CD14-positive monocyte (primary cell): ENCODE measurements at regions not wholly inside any gene's neighbourhood (a gene's known extent, or its start where the extent isn't known, plus 50 kb on each side); places are given as distances from the start of the nearest gene placed in this dataset.

Experiments used
- DNase-seq, 3 donors: peaks; one replicate each; pipeline ENCODE4 v3.0.0-alpha.2; 2011 to 2022
- H2AFZ ChIP-seq: 2 replicates; pipeline ENCODE4 v1.6.0; 2012; ENCODE audit warnings: mild to moderate bottlenecking, low read depth, low read length, inconsistent platforms; ENCODE audit not compliant: insufficient read depth, poor library complexity, severe bottlenecking
- H3K27ac ChIP-seq, 2 donors: 1 replicate in 1 of 2; 2 replicates in 1 of 2; pipeline ENCODE4 v1.5.1; 2012 to 2013; ENCODE audit warnings: low read length in 2 of 2, control low read depth in 1 of 2, inconsistent platforms in 1 of 2, low read depth in 1 of 2, mild to moderate bottlenecking in 1 of 2
- H3K27me3 ChIP-seq, 2 donors: one replicate each; pipeline versions ENCODE4 v1.6.0 to v1.6.1; 2011 to 2013; ENCODE audit warnings: low read length in 2 of 2; ENCODE audit not compliant: control insufficient read depth in 2 of 2, insufficient read depth in 2 of 2
- H3K36me3 ChIP-seq, 2 donors: replicated peaks in 1 of 2; 1 replicate in 1 of 2; 2 replicates in 1 of 2; pipeline versions ENCODE4 v1.5.1 to v1.6.1; 2012 to 2013; ENCODE audit warnings: low read length in 2 of 2, control low read depth in 1 of 2, inconsistent platforms in 1 of 2, mild to moderate bottlenecking in 1 of 2; ENCODE audit not compliant: insufficient read depth in 2 of 2, control insufficient read depth in 1 of 2
- H3K4me1 ChIP-seq, 2 donors: 1 replicate in 1 of 2; 2 replicates in 1 of 2; pipeline versions ENCODE4 v1.5.1 to v1.6.1; 2012 to 2013; ENCODE audit warnings: low read length in 2 of 2, control low read depth in 1 of 2, inconsistent platforms in 1 of 2, mild to moderate bottlenecking in 1 of 2, moderate library complexity in 1 of 2; ENCODE audit not compliant: insufficient read depth in 2 of 2, control insufficient read depth in 1 of 2
- H3K4me2 ChIP-seq: replicated peaks from 2 replicates; pipeline ENCODE3; 2012; ENCODE audit warnings: low read length, moderate library complexity, mild to moderate bottlenecking; ENCODE audit not compliant: poor library complexity, severe bottlenecking; ENCODE audit errors: extremely low read depth
- H3K4me3 ChIP-seq, 3 experiments: fragments of 200-600 bp in 1 of 3; sonication (generic) in 1 of 3; replicated peaks in 1 of 3; 1 replicate in 2 of 3; 2 replicates in 1 of 3; pipeline ENCODE4 v1.5.1; 2011 to 2013; ENCODE audit warnings: low read length in 3 of 3, mild to moderate bottlenecking in 3 of 3, control low read depth in 2 of 3, low read depth in 2 of 3, inconsistent platforms in 1 of 3, moderate library complexity in 1 of 3
- H3K79me2 ChIP-seq: 2 replicates; pipeline ENCODE4 v1.6.0; 2012; ENCODE audit warnings: mild to moderate bottlenecking, control low read depth, inconsistent platforms, low read length, moderate library complexity; ENCODE audit not compliant: insufficient read depth
- H3K9ac ChIP-seq: 2 replicates; pipeline ENCODE4 v1.6.0; 2017; ENCODE audit warnings: low read length, mild to moderate bottlenecking; ENCODE audit not compliant: insufficient read depth, poor library complexity, severe bottlenecking
- H3K9me3 ChIP-seq, 2 donors: replicated peaks in 1 of 2; 1 replicate in 1 of 2; 2 replicates in 1 of 2; pipeline versions ENCODE4 v1.5.1 to v1.6.1; 2012 to 2013; ENCODE audit warnings: low read length in 2 of 2, control low read depth in 1 of 2; ENCODE audit not compliant: control insufficient read depth in 1 of 2, insufficient read depth in 1 of 2
- H4K20me1 ChIP-seq: 2 replicates; pipeline ENCODE4 v1.6.0; 2012; ENCODE audit warnings: mild to moderate bottlenecking, low read length, control low read depth, moderate library complexity; ENCODE audit not compliant: insufficient read depth
- H3K27ac Mint-ChIP-seq, 7 donors: one replicate each; pipeline ENCODE4 v1.8.0; 2020; ENCODE audit warnings: mild to moderate bottlenecking in 7 of 7, mixed read lengths in 7 of 7, moderate library complexity in 6 of 7, inconsistent platforms in 2 of 7
- H3K27me3 Mint-ChIP-seq, 3 donors: one replicate each; pipeline ENCODE4 v1.8.0; 2021 to 2022; ENCODE audit warnings: low read depth in 3 of 3, mild to moderate bottlenecking in 3 of 3, mixed read lengths in 3 of 3, moderate library complexity in 3 of 3, inconsistent platforms in 1 of 3
- H3K36me3 Mint-ChIP-seq, 2 donors: one replicate each; pipeline ENCODE4 v1.8.0; 2020; ENCODE audit warnings: mixed read lengths in 2 of 2, inconsistent platforms in 1 of 2, mild to moderate bottlenecking in 1 of 2
- H3K4me1 Mint-ChIP-seq: one replicate; pipeline ENCODE4 v1.8.0; 2020; ENCODE audit warnings: mild to moderate bottlenecking, mixed read lengths
- H3K4me3 Mint-ChIP-seq, 2 donors: one replicate each; pipeline ENCODE4 v1.8.0; 2020; ENCODE audit warnings: mild to moderate bottlenecking in 2 of 2, mixed read lengths in 2 of 2, moderate library complexity in 1 of 2
- H3K9me3 Mint-ChIP-seq, 7 donors: one replicate each; pipeline ENCODE4 v1.8.0; 2020 to 2022; ENCODE audit warnings: mixed read lengths in 7 of 7, mild to moderate bottlenecking in 6 of 7, moderate library complexity in 6 of 7, inconsistent platforms in 2 of 7
- CTCF ChIP-seq: fragments of 200-600 bp; IDR thresholded peaks from one replicate; pipeline ENCODE4 v1.8.0; 2022; ENCODE audit warnings: antibody characterized with exemption, mild to moderate bottlenecking
- WGBS: methylation state at CpG from one replicate; pipeline ENCODE4 v1.1.5; 2013; ENCODE audit warnings: missing lambda C conversion rate; ENCODE audit not compliant: insufficient coverage; 5-methylcytosine and 5-hydroxymethylcytosine counted together
- intact Hi-C, 2 donors: fragments of 100-400 bp; cut with micrococcal nuclease; formaldehyde crosslinking; loops; one replicate each; pipeline versions ENCODE4 v1.15.0 to v1.15.1; 2023

DNA sequence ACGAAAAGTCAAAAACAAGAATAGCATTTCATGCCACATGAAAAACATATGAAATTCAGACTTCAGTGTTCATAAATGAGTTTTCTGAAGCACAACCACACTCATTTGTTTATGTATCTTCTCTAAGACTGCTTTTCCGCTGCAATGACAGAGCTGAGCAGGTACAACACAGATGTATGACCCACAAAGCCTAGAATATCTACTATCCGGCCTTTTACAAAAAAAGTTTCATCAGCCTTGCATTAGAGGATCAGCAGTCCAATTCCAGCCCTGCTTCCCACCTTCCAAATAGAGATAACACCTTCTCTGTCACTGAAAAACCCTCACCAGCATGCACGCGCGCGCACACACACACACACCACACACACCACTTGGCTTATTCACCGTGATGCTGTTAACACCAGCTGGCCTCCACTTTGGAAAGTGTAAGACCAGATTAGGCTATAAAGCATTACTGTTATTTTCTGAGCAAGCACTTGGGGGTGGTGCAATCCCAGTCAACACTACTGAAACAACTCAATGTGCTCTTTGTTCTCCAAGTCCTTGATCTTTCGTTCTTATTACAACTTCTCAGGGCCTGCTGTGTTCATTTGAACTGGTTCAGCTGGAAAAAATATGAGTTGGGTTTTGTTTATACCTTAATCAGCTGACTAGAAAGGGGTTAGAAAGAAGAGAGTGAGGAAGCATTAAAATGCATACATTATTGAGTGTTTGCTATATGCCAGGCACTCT is 90.0 kb downstream of the GLUL start:
- Histone ChIP-seq H3K4me1 (peaks cover 36 to 48% of the 10 kb centered on the region in 2 donors), H3K27me3 (no peaks in the 10 kb centered on the region), H3K4me3 (no peak overlapping the region), H3K27ac (no peak overlapping the region), H4K20me1 (no peaks in the 10 kb centered on the region), H3K79me2 (no peaks in the 10 kb centered on the region), H3K4me2 (no peak overlapping the region), H2AFZ (no peak overlapping the region), H3K9ac (no peak overlapping the region), H3K36me3 (no peaks in the 10 kb centered on the region), H3K9me3 (no peaks in the 10 kb centered on the region)
- intact Hi-C loops: no loop called here
- Mint-ChIP-seq H3K4me3 (no peak overlapping the region), H3K27me3 (peaks cover 2% of the 10 kb centered on the region in 3 donors), H3K4me1 (peaks cover 52% of the 10 kb centered on the region), H3K36me3 (no peaks in the 10 kb centered on the region), H3K27ac (peak overlapping the region in 2 of 7 donors; percentile 5 to 48), H3K9me3 (no peaks in the 10 kb centered on the region)
- 100% methylated on average over 2 of the region's 9 CpGs for WGBS
- no peak for TF ChIP-seq CTCF
- no peak for DNase-seq

DNA sequence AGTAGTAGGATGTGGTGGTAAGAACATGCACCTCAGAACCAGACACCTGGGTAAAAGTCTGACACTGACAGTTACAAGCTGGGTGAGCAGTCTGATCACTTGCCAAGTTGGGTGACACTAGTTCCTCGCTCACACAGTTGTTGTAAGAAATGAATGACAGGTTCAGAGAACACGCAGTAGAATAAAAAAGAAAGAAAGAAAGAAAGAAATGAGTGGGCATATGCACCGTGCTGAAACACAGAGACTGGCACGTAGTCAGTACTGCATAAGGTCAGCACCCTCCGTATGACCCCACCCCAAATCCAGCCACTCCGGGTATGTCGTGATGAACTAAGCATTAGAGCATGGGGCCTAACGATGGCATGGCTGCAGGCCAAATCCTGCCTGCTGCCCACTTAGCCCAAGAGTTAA is 90.6 kb downstream of the GLUL start:
- H3K9me3 ChIP-seq: no peaks in the 10 kb centered on the region
- 93% methylated on average over 4 of the region's 8 CpGs for WGBS
- H3K4me1 ChIP-seq: peaks cover 36 to 49% of the 10 kb centered on the region in 2 donors
- H3K36me3 ChIP-seq: no peaks in the 10 kb centered on the region
- DNase-seq: no peak
- Mint-ChIP-seq H3K4me3 (no peak overlapping the region), H3K27ac (peak overlapping the region in 1 of 7 donors; percentile 9), H3K9me3 (no peaks in the 10 kb centered on the region), H3K36me3 (no peaks in the 10 kb centered on the region), H3K4me1 (peaks cover 54% of the 10 kb centered on the region), H3K27me3 (peaks cover 2 to 4% (median 2%) of the 10 kb centered on the region in 3 donors)
- H2AFZ ChIP-seq: no peak overlapping the region
- H3K79me2 ChIP-seq: no peaks in the 10 kb centered on the region
- H3K4me2 ChIP-seq: no peak overlapping the region
- no peak for TF ChIP-seq CTCF
- no peaks in the 10 kb centered on the region for H4K20me1 ChIP-seq
- H3K27me3 ChIP-seq: no peaks in the 10 kb centered on the region
- no peak overlapping the region for H3K27ac ChIP-seq
- no peak overlapping the region for H3K9ac ChIP-seq
- intact Hi-C loops: no loop called here
- H3K4me3 ChIP-seq: no peak overlapping the region
